Activated CD8-positive, alpha-beta T cell treated with anti-CD3 and anti-CD28 coated beads for 36 hours (primary cell): ENCODE measurements at regions not wholly inside any gene's neighbourhood (a gene's known extent, or its start where the extent isn't known, plus 50 kb on each side); places are given as distances from the start of the nearest gene placed in this dataset.

Source experiments
- ATAC-seq: fragments of 200-7000 bp; cut with Tn5 transposase; one replicate; pipeline ENCODE4 v1.10.0; 2021; ENCODE audit warnings: mild to moderate bottlenecking, moderate library complexity
- CTCF ChIA-PET: fragments of 350-600 bp; sonication (Branson Sonifier 250); formaldehyde crosslinking; loops from one replicate; lab custom pipeline; 2021; ENCODE audit warnings: antibody characterized with exemption; lab: Charles Lee
- POLR2A ChIA-PET: fragments of 350-600 bp; sonication (Branson Sonifier 250); formaldehyde crosslinking; loops from one replicate; lab custom pipeline; 2021; ENCODE audit warnings: antibody characterized with exemption; lab: Charles Lee
- DNase-seq: peaks from one replicate; pipeline ENCODE4 v3.0.0-alpha.2; 2020
- H3K27ac Mint-ChIP-seq: one replicate; pipeline ENCODE4 v1.8.0; 2021; ENCODE audit warnings: mild to moderate bottlenecking, mixed read lengths
- H3K27me3 Mint-ChIP-seq: one replicate; pipeline ENCODE4 v1.8.0; 2021; ENCODE audit warnings: mixed read lengths
- H3K36me3 Mint-ChIP-seq: one replicate; pipeline ENCODE4 v1.8.0; 2021; ENCODE audit warnings: low read depth, mixed read lengths
- H3K4me1 Mint-ChIP-seq: one replicate; pipeline ENCODE4 v1.8.0; 2021; ENCODE audit warnings: low read depth, mixed read lengths
- H3K4me3 Mint-ChIP-seq: one replicate; pipeline ENCODE4 v1.8.0; 2021; ENCODE audit warnings: mild to moderate bottlenecking, moderate library complexity, mixed read lengths
- H3K9me3 Mint-ChIP-seq: one replicate; pipeline ENCODE4 v1.8.0; 2021; ENCODE audit warnings: mixed read lengths
- intact Hi-C: fragments of 100-400 bp; cut with micrococcal nuclease; formaldehyde crosslinking; loops from one replicate; pipeline ENCODE4 v1.10.0; 2022
- TF ChIP-seq, protein P1 (sequence below): fragments of 200-600 bp; IDR thresholded peaks from one replicate; pipeline ENCODE4 v1.8.0; 2022; ENCODE audit warnings: antibody characterized with exemption, mild to moderate bottlenecking

DNA sequence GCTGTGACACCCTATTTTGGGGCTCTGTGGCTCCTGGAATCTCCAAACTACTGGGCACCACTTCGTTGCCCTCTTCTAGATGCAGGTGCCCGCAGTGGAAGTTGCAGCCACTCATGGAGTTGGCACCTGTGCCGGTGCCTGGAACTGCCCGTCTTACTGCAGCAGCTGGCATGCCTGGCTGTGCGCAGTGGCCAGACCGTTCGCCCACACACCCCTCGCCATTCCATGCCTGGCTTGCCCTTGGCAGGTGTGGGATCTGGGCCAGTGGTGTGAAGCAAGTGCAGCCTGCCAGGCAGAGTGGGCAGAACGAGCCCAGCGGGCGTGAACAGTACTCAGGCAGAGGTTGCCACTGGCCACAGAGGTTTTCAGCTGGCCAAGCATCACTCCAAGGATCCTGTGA lies 1286.7 kb downstream of the ROBO1 start:
- Mint-ChIP-seq H3K4me3 (no peak overlapping the region), H3K27ac (no peak overlapping the region), H3K9me3 (peaks cover 1% of the 10 kb centered on the region), H3K36me3 (no peaks in the 10 kb centered on the region), H3K4me1 (no peaks in the 10 kb centered on the region), H3K27me3 (no peaks in the 10 kb centered on the region)
- POLR2A ChIA-PET = no interaction called here
- ATAC-seq = no peak
- CTCF ChIA-PET = no interaction called here
- TF ChIP-seq, protein P1, sequence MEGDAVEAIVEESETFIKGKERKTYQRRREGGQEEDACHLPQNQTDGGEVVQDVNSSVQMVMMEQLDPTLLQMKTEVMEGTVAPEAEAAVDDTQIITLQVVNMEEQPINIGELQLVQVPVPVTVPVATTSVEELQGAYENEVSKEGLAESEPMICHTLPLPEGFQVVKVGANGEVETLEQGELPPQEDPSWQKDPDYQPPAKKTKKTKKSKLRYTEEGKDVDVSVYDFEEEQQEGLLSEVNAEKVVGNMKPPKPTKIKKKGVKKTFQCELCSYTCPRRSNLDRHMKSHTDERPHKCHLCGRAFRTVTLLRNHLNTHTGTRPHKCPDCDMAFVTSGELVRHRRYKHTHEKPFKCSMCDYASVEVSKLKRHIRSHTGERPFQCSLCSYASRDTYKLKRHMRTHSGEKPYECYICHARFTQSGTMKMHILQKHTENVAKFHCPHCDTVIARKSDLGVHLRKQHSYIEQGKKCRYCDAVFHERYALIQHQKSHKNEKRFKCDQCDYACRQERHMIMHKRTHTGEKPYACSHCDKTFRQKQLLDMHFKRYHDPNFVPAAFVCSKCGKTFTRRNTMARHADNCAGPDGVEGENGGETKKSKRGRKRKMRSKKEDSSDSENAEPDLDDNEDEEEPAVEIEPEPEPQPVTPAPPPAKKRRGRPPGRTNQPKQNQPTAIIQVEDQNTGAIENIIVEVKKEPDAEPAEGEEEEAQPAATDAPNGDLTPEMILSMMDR = no peak
- no peak for DNase-seq
- intact Hi-C loops = no loop called here

DNA sequence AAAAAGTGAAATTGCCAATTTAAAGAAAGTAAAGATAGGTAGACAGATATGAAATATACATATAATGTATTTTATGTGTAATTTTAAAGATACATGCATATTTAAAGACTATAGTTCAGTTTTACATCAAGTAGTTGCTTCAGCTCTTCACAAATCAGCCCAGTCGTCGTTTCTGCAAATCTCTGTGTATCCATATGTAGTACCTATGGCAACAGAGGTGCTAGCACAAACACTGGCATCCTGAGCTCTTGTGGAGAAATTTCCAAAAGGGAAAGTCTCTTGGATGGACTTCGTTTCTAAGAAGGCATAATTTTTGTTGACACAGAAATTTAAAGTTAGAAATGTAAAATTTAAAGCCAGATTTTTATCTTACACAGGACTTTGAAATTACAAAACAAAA lies 1284.7 kb downstream of the ROBO1 start:
- Mint-ChIP-seq H3K9me3 (peaks cover 1% of the 10 kb centered on the region), H3K27me3 (no peaks in the 10 kb centered on the region), H3K4me1 (no peaks in the 10 kb centered on the region), H3K27ac (no peak overlapping the region), H3K36me3 (no peaks in the 10 kb centered on the region), H3K4me3 (no peak overlapping the region)
- CTCF ChIA-PET = no interaction called here
- intact Hi-C loops = no loop called here
- POLR2A ChIA-PET = no interaction called here
- TF ChIP-seq, protein P1 = no peak
- ATAC-seq (no peak), DNase-seq (no peak)

DNA sequence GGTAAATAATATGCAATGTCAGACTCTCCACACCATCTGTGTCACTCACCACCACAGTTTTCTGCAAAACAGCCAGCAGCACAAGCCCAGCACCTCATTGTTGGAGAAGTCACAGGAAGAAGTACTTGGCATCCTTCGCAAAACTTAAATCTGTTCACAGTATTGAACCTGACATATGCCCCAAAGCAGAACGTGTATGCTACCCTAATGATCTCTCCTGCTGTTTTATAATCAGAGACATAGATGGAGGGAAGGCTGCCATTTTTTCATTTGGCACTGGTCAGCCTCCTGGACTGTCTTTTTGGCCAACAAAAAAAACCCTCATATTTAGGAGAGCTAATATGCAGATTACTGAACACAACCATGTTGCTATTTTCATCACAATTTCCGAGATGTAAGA lies 1272.9 kb downstream of the ROBO1 start:
- H3K27me3 Mint-ChIP-seq = no peaks in the 10 kb centered on the region
- ATAC-seq (no peak), DNase-seq (no peak)
- no peak overlapping the region for H3K4me3 Mint-ChIP-seq
- H3K9me3 Mint-ChIP-seq = no peaks in the 10 kb centered on the region
- CTCF ChIA-PET = no interaction called here
- no peak overlapping the region for H3K27ac Mint-ChIP-seq
- intact Hi-C loops = no loop called here
- no peaks in the 10 kb centered on the region for H3K4me1 Mint-ChIP-seq
- POLR2A ChIA-PET = no interaction called here
- H3K36me3 Mint-ChIP-seq = no peaks in the 10 kb centered on the region
- TF ChIP-seq, protein P1 = no peak

DNA sequence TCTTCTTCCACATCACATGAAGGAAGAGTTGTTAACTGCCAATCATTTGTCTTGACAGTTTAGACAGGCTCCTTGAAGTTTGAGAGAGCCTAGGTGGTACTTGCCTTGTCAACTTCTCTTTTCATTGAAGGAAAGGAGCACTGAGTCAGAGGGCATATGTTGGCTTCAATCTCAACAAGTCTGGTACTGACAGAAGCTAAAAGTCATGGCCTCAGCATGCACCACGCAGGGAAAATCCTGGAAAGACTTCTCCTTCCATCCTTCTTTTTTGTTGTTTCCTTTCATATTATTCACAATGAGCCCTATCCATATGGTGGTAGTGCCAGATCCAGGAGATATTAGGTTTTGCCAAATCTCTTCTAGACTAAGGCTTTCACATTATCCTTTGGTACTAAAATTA lies 1272.5 kb downstream of the ROBO1 start:
- H3K36me3 Mint-ChIP-seq = no peaks in the 10 kb centered on the region
- ChIA-PET POLR2A (no interaction called here), CTCF (no interaction called here)
- H3K27me3 Mint-ChIP-seq = no peaks in the 10 kb centered on the region
- TF ChIP-seq, protein P1 = no peak
- no peaks in the 10 kb centered on the region for H3K9me3 Mint-ChIP-seq
- DNase-seq (no peak), ATAC-seq (no peak)
- no peaks in the 10 kb centered on the region for H3K4me1 Mint-ChIP-seq
- intact Hi-C loops = no loop called here
- no peak overlapping the region for H3K27ac Mint-ChIP-seq
- no peak overlapping the region for H3K4me3 Mint-ChIP-seq

DNA sequence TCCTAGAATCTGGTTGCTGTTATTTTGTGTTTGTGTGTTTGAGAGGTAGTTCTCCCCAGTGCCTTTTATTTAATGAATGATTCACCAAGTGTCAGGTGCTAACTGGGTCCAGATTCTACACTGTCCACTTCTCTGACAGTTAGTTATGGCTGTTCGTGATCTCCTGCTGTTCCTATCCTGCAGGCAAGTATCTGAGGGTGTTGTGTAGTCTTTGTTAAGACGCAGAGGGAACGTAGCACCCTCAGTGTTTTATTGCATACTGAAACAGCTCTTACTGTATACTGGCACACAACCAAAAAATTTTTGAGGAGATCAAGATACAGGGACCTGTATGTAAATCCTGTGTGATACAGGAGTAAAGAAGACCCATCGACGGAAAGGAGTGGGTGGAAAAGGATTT lies 1271.3 kb downstream of the ROBO1 start:
- TF ChIP-seq, protein P1 = no peak
- no peaks in the 10 kb centered on the region for H3K9me3 Mint-ChIP-seq
- ChIA-PET POLR2A (no interaction called here), CTCF (no interaction called here)
- no peaks in the 10 kb centered on the region for H3K27me3 Mint-ChIP-seq
- ATAC-seq (no peak), DNase-seq (no peak)
- no peak overlapping the region for H3K27ac Mint-ChIP-seq
- H3K36me3 Mint-ChIP-seq = no peaks in the 10 kb centered on the region
- no peak overlapping the region for H3K4me3 Mint-ChIP-seq
- no peaks in the 10 kb centered on the region for H3K4me1 Mint-ChIP-seq
- intact Hi-C loops = no loop called here
